K562 (cell line): ENCODE measurements at regions not wholly inside any gene's neighbourhood (a gene's known extent, or its start where the extent isn't known, plus 50 kb on each side); places are given as distances from the start of the nearest gene placed in this dataset.

Experiments
- ATF3 ChIP-seq, 2 experiments: fragments of 450-650 bp in 1 of 2; sonication (generic) in 1 of 2; formaldehyde crosslinking in 1 of 2; IDR thresholded peaks in 1 of 2; conservative IDR thresholded peaks in 1 of 2; 2 replicates each; pipeline versions ENCODE4 v1.6.1 to v1.8.1; 2016 to 2023; ENCODE audit warnings: mild to moderate bottlenecking in 2 of 2, moderate library complexity in 2 of 2, inconsistent platforms in 1 of 2, missing genetic modification reagents in 1 of 2
- CEBPG ChIP-seq, 3 experiments: fragments of 200-800 bp in 1 of 3; sonication (Bioruptor generic) in 1 of 3; sonication (generic) in 1 of 3; formaldehyde crosslinking in 1 of 3; IDR thresholded peaks in 2 of 3; conservative IDR thresholded peaks in 1 of 3; 2 replicates each; pipeline versions ENCODE4 v1.6.1 to v1.8.0; 2016 to 2022; ENCODE audit warnings: missing compliant biosample characterization in 2 of 3, missing genetic modification characterization in 2 of 3, mild to moderate bottlenecking in 1 of 3, missing genetic modification reagents in 1 of 3
- CTBP1 ChIP-seq: fragments of 450-650 bp; IDR thresholded peaks from 2 replicates; pipeline ENCODE4 v1.6.1; 2016; ENCODE audit warnings: borderline replicate concordance
- EP300 ChIP-seq: IDR thresholded peaks from 2 replicates; pipeline ENCODE4 v1.6.1; 2012; ENCODE audit warnings: low read length, improper control_type of control experiment
- HNRNPLL ChIP-seq: fragments of 200-400 bp; formaldehyde crosslinking; IDR thresholded peaks from 2 replicates; pipeline ENCODE4 v1.6.1; 2017; ENCODE audit warnings: low read length, low read depth, mild to moderate bottlenecking; ENCODE audit not compliant: poor library complexity, severe bottlenecking
- JUN ChIP-seq, 2 experiments: sonication (generic) in 1 of 2; formaldehyde crosslinking in 1 of 2; IDR thresholded peaks; 2 replicates each; pipeline versions ENCODE4 v1.6.1 to v1.8.0; 2012 to 2022; ENCODE audit warnings: borderline replicate concordance in 2 of 2, mild to moderate bottlenecking in 2 of 2, improper control_type of control experiment in 1 of 2, low read depth in 1 of 2, low read length in 1 of 2, missing genetic modification reagents in 1 of 2
- LEF1 ChIP-seq: fragments of 450-650 bp; IDR thresholded peaks from 2 replicates; pipeline ENCODE4 v1.6.1; 2016; ENCODE audit warnings: mild to moderate bottlenecking
- PKNOX1 ChIP-seq: fragments of 450-650 bp; IDR thresholded peaks from 2 replicates; pipeline ENCODE4 v1.6.1; 2016
- RCOR1 ChIP-seq, 2 experiments: IDR thresholded peaks; 2 replicates each; pipeline ENCODE4 v1.6.1; 2012; ENCODE audit warnings: low read depth in 2 of 2, low read length in 2 of 2, borderline replicate concordance in 1 of 2, improper control_type of control experiment in 1 of 2
- SRF ChIP-seq, 2 experiments: fragments of 250-450, 450-650 bp in 1 of 2; sonication (Bioruptor Pico) in 1 of 2; sonication (generic) in 1 of 2; formaldehyde crosslinking; IDR thresholded peaks; 2 replicates each; pipeline versions ENCODE4 v1.5.0 to v1.5.1; 2020 to 2022; ENCODE audit warnings: mild to moderate bottlenecking in 1 of 2, missing genetic modification reagents in 1 of 2
- TCF3 ChIP-seq: sonication (generic); formaldehyde crosslinking; IDR thresholded peaks from 2 replicates; pipeline ENCODE4 v1.4.0; 2020; ENCODE audit warnings: mild to moderate bottlenecking, missing genetic modification reagents
- ZBTB1 ChIP-seq: sonication (generic); formaldehyde crosslinking; IDR thresholded peaks from 2 replicates; pipeline ENCODE4 v1.8.1; 2023; ENCODE audit warnings: missing genetic modification reagents, low read depth, mild to moderate bottlenecking, borderline replicate concordance
- ZNF583 ChIP-seq: fragments of 250-450 bp; sonication (Bioruptor Pico); IDR thresholded peaks from 2 replicates; pipeline ENCODE4 v1.4.0; 2020
- ZNF75A ChIP-seq: fragments of 450-650 bp; formaldehyde crosslinking; IDR thresholded peaks from 2 replicates; pipeline ENCODE4 v1.4.0; 2020; ENCODE audit warnings: mild to moderate bottlenecking
- TF ChIP-seq, protein P1 (sequence below), 2 experiments: fragments of 450-650 bp; IDR thresholded peaks; 2 replicates each; pipeline ENCODE4 v1.6.1; 2016; ENCODE audit warnings: mild to moderate bottlenecking in 2 of 2, borderline replicate concordance in 1 of 2, low read depth in 1 of 2, moderate library complexity in 1 of 2

- peak; percentile 90 for TF ChIP-seq PKNOX1
- no peak for TF ChIP-seq HNRNPLL
- no peak for TF ChIP-seq ZNF75A
- peak; percentile 84 for TF ChIP-seq CEBPG (CRISPR knock-in tag; IDR thresholded peaks at IDR 0.05)
- peak; percentile 93 to 95 for TF ChIP-seq CEBPG (tag; conservative IDR thresholded peaks at IDR 0.05 in 1 of 2, IDR thresholded peaks at IDR 0.05 in 1 of 2)
- peak; percentile 57; the same call in 1 of the 2 replicates for TF ChIP-seq EP300
- peak; percentile 96 for TF ChIP-seq ATF3 (IDR thresholded peaks at IDR 0.05)
- TF ChIP-seq ATF3 (CRISPR knock-in tag; conservative IDR thresholded peaks at IDR 0.05): no peak
- 0 out of 2 replicates have a peak, but pooled peaks have one; percentile 14 for TF ChIP-seq LEF1
- TF ChIP-seq, protein P1, sequence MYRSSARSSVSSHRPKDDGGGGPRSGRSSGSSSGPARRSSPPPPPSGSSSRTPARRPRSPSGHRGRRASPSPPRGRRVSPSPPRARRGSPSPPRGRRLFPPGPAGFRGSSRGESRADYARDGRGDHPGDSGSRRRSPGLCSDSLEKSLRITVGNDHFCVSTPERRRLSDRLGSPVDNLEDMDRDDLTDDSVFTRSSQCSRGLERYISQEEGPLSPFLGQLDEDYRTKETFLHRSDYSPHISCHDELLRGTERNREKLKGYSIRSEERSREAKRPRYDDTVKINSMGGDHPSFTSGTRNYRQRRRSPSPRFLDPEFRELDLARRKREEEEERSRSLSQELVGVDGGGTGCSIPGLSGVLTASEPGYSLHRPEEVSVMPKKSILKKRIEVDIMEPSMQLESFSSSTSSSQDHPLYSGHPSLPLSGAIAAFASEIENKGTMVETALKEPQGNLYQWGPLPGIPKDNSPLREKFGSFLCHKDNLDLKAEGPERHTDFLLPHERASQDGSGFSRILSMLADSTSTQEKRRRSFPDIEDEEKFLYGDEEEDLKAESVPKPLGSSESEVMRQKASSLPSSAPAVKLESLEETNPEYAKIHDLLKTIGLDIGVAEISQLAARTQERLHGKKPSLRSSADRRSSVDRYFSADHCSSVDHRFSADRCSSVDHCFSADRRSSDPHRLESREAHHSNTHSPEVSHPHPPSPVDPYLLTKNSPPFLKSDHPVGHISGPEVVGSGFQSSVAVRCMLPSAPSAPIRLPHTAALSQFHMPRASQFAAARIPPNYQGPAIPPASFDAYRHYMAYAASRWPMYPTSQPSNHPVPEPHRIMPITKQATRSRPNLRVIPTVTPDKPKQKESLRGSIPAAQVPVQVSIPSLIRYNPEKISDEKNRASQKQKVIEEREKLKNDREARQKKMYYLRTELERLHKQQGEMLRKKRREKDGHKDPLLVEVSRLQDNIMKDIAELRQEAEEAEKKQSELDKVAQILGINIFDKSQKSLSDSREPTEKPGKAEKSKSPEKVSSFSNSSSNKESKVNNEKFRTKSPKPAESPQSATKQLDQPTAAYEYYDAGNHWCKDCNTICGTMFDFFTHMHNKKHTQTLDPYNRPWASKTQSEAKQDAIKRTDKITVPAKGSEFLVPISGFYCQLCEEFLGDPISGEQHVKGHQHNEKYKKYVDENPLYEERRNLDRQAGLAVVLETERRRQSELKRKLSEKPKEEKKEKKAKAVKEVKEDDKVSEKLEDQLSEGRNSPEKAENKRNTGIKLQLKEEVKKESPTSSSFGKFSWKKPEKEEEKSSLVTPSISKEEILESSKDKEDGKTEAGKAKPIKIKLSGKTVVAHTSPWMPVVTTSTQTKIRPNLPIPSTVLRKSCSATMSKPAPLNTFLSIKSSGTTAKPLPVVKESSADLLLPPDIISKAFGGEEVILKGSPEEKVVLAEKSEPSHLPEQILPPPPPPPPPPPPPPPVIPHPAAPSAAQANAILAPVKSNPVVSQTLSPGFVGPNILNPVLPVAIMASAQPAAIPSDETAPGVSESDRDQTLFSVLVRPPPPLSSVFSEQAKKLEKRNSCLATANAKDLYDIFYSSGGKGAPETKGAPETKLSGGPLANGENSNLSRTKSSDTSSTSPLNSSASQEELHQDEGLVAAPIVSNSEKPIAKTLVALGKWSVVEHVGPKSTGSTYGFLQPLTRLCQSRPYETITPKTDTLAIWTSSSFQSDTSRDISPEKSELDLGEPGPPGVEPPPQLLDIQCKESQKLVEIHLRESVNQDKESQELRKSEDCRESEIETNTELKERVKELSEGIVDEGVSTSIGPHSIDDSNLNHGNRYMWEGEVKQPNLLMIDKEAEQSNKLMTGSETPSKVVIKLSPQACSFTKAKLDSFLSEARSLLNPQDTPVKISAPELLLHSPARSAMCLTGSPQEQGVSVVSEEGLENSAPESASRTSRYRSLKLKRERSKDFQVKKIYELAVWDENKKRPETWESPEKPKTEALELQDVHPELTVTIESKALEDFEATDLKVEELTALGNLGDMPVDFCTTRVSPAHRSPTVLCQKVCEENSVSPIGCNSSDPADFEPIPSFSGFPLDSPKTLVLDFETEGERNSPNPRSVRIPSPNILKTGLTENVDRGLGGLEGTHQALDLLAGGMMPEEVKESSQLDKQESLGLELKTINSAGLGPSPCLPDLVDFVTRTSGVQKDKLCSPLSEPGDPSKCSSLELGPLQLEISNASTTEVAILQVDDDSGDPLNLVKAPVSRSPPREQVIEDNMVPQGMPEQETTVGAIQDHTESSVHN (IDR thresholded peaks at IDR 0.05; ENCODE audit: borderline replicate concordance in 1 of 2, low read depth in 1 of 2): peak in 1 of 2 experiments; percentile 63; a peak in 1 of 4 replicates
- TF ChIP-seq SRF (CRISPR knock-in tag; IDR thresholded peaks at IDR 0.05): peak; percentile 76 to 96; a peak in 3 of 4 replicates
- TF ChIP-seq JUN (IDR thresholded peaks at IDR 0.05; ENCODE audit: borderline replicate concordance, low read depth, low read length): peak; percentile 64; the same call in 1 of the 2 replicates
- TF ChIP-seq JUN (CRISPR knock-in tag; IDR thresholded peaks at IDR 0.05; ENCODE audit: borderline replicate concordance): no peak
- TF ChIP-seq CTBP1: peak; percentile 94
- TF ChIP-seq TCF3 (CRISPR knock-in tag): peak; percentile 29; the same call in 1 of the 2 replicates
- TF ChIP-seq RCOR1 (IDR thresholded peaks at IDR 0.05; ENCODE audit: borderline replicate concordance in 1 of 2, low read depth in 2 of 2, low read length in 2 of 2): peak in 1 of 2 experiments; percentile 96; a peak in 2 of 4 replicates
- TF ChIP-seq ZBTB1 (CRISPR knock-in tag): no peak
- TF ChIP-seq ZNF583 (CRISPR knock-in tag): no peak
These were observed 186.1 kb downstream of the ZFP36L2 start (continued) for GRCh38 chr2:43040084-43040854.
